Esophagus squamous epithelium (tissue), 5 donors: ENCODE measurements at regions not wholly inside any gene's neighbourhood (a gene's known extent, or its start where the extent isn't known, plus 50 kb on each side); places are given as distances from the start of the nearest gene placed in this dataset.

ENCODE experiments used
- DNase-seq: peaks from one replicate; lab custom pipeline; 2025; lab: John Stamatoyannopoulos, UW
- H3K27ac ChIP-seq, 4 donors: fragments of 200-600 bp; sonication (generic); one replicate each; pipeline ENCODE4 v1.5.1; 2016 to 2019; ENCODE audit warnings: mild to moderate bottlenecking in 1 of 4
- H3K27me3 ChIP-seq, 4 donors: fragments of 200-600 bp; sonication (generic); 1 replicate in 3 of 4; 2 replicates in 1 of 4; pipeline versions ENCODE4 v1.5.1 to v1.6.0; 2017 to 2021; ENCODE audit warnings: antibody characterized with exemption in 1 of 4
- H3K36me3 ChIP-seq, 3 donors: fragments of 200-600 bp; sonication (generic); one replicate each; pipeline ENCODE4 v1.5.1; 2016 to 2019
- H3K4me1 ChIP-seq, 3 donors: fragments of 200-600 bp; sonication (generic); one replicate each; pipeline ENCODE4 v1.5.1; 2017 to 2019
- H3K4me3 ChIP-seq, 4 donors: fragments of 200-600 bp; sonication (generic); 1 replicate in 3 of 4; 2 replicates in 1 of 4; pipeline ENCODE4 v1.5.1; 2016 to 2019; ENCODE audit warnings: mild to moderate bottlenecking in 2 of 4, moderate library complexity in 1 of 4
- H3K9me3 ChIP-seq, 3 donors: fragments of 200-600 bp; sonication (generic); one replicate each; pipeline ENCODE4 v1.5.1; 2016 to 2019
- POLR2A ChIP-seq, 4 donors: fragments of 450-650 bp; IDR thresholded peaks; one replicate each; pipeline ENCODE4 v1.6.1; 2017; ENCODE audit warnings: antibody characterized with exemption in 4 of 4, mild to moderate bottlenecking in 4 of 4, moderate library complexity in 3 of 4
- WGBS, 2 donors: methylation state at CpG; one replicate each; pipeline ENCODE4 v1.1.5; 2018; 5-methylcytosine and 5-hydroxymethylcytosine counted together
- intact Hi-C: fragments of 100-400 bp; cut with DNase I; formaldehyde crosslinking; loops from one replicate; pipeline ENCODE4 v1.15.0; 2022
- TF ChIP-seq, protein P1 (sequence below), 6 experiments: fragments of 450-650 bp in 4 of 6; fragments of 200-600 bp in 2 of 6; sonication (generic) in 2 of 6; IDR thresholded peaks; one replicate each; pipeline ENCODE4 v1.5.1; 2016 to 2019; ENCODE audit warnings: antibody characterized with exemption in 6 of 6, mild to moderate bottlenecking in 4 of 6, moderate library complexity in 4 of 6
- donor health status: DM: yes; HTN: yes; CAD: no.

DNA sequence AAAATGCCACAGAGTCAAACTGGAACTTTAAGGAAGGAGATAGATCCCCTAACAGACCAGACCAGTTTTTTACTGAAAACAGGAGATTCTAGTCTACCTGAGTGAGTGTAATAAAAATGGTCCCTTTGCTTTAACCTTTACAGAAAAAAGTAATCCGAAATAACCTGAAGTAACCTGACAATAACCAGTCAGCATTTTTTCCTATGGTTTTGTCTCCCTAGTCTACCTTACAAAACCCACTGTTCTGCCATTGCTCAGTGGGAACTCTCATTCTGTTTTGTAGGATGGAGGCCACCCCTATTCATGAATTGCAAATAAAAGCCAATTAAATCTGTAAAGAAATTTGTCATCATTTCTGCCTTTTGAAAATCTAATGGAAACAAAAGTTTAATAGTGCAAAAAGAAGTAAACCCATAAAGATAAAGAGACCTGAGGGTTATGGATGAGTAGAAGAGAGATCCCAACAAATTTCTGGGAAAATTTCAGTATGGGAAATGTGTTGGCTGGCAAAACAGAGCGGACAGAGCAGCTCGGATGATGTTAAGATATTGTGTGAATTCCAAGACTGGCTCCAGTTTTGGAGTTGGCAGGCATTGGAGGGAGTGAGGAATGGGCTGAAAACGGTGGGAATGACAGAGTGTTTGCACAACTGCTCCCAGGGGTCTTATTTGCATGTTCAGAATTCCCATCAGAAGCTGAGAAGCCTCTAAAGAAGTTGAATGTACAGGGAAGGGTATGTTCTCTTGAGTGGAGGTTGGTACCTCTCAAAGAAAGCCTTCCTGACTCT, 104.7 kb upstream of the RALGAPA2 start:
- H3K36me3 ChIP-seq: no peaks in the 10 kb centered on the region
- no peak overlapping the region for H3K4me3 ChIP-seq
- WGBS, 2 donors: 56 to 65% methylated on average over 4 of the region's 4 CpGs
- no peaks in the 10 kb centered on the region for H3K9me3 ChIP-seq
- intact Hi-C loops: no loop called here
- TF ChIP-seq, protein P1, sequence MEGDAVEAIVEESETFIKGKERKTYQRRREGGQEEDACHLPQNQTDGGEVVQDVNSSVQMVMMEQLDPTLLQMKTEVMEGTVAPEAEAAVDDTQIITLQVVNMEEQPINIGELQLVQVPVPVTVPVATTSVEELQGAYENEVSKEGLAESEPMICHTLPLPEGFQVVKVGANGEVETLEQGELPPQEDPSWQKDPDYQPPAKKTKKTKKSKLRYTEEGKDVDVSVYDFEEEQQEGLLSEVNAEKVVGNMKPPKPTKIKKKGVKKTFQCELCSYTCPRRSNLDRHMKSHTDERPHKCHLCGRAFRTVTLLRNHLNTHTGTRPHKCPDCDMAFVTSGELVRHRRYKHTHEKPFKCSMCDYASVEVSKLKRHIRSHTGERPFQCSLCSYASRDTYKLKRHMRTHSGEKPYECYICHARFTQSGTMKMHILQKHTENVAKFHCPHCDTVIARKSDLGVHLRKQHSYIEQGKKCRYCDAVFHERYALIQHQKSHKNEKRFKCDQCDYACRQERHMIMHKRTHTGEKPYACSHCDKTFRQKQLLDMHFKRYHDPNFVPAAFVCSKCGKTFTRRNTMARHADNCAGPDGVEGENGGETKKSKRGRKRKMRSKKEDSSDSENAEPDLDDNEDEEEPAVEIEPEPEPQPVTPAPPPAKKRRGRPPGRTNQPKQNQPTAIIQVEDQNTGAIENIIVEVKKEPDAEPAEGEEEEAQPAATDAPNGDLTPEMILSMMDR (IDR thresholded peaks at IDR 0.05): no peak
- TF ChIP-seq POLR2A (IDR thresholded peaks at IDR 0.05): no peak
- no peak for DNase-seq
- peaks cover 0 to 28% (median 0%) of the 10 kb centered on the region in 4 donors for H3K27me3 ChIP-seq
- H3K4me1 ChIP-seq: no peaks in the 10 kb centered on the region
- no peak overlapping the region for H3K27ac ChIP-seq

DNA sequence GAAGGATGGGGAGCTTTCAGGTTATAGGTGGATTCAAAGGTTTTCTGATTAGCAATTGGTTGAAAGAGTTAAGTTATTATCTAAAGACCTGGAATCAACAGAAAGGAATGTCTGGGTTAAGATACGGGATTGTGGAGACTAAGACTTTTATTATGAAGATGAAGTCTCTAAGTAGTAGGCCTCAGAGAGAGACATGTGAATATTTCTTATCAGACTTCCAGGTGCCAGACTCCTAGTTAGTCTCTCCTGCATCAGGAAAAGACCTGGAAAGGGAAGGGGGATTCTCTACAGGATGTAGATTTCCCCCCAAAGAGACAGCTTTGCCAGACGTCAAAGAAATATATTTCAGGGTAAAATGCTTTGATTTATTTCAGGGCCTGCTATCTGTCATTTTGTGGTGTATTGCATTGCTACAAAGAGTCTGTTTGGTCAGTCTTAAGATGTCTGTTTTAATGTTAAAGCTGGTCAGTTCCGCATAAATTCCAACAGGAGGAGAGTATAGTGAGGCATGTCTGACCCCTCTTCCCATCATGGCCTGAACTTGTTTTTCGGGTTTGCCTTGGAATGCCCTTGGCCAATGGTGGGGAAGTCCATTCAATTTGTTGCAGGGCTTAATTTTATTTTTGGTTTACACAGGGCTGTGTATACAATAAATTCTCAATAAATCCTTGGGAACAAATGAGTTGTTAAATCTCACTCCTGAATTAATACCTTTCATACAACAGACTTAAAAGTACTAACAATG, 103.4 kb upstream of the RALGAPA2 start:
- Histone ChIP-seq H3K36me3 (no peaks in the 10 kb centered on the region), H3K4me3 (no peak overlapping the region), H3K27me3 (peaks cover 0 to 17% (median 0%) of the 10 kb centered on the region in 4 donors), H3K4me1 (no peaks in the 10 kb centered on the region), H3K27ac (no peak overlapping the region), H3K9me3 (no peaks in the 10 kb centered on the region)
- 66 to 79% methylated on average over 4 of the region's 4 CpGs for WGBS, 2 donors
- TF ChIP-seq, protein P1 (IDR thresholded peaks at IDR 0.05): no peak
- no peak for TF ChIP-seq POLR2A (IDR thresholded peaks at IDR 0.05)
- DNase-seq: no peak
- intact Hi-C loops: no loop called here

DNA sequence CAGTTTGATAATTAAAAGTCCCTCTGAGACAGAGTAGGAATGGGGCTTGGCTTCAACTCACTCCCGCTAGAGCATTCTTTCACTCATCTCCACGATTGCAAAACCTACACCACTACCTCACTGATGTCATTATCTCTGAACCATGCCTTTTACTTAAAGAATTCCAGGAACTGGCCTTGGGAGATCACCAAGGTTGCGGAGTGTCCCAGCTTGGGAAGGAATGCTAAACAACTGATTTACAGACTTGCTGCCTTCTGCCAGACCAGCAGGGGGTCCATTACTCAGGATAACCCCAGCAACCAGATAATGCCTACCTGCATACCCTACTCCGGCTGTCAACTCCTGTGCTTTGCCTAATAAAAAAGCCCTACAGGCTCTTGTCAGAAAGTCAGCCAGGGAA, 102.2 kb upstream of the RALGAPA2 start:
- H3K4me3 ChIP-seq: no peak overlapping the region
- H3K27me3 ChIP-seq: peaks cover 0 to 16% (median 0%) of the 10 kb centered on the region in 4 donors
- no peaks in the 10 kb centered on the region for H3K9me3 ChIP-seq
- WGBS, 2 donors: 71 to 76% methylated on average over 4 of the region's 4 CpGs
- H3K4me1 ChIP-seq: no peaks in the 10 kb centered on the region
- no peak overlapping the region for H3K27ac ChIP-seq
- no peaks in the 10 kb centered on the region for H3K36me3 ChIP-seq
- intact Hi-C loops: no loop called here
- TF ChIP-seq POLR2A (IDR thresholded peaks at IDR 0.05): no peak
- TF ChIP-seq, protein P1 (IDR thresholded peaks at IDR 0.05): no peak
- no peak for DNase-seq

DNA sequence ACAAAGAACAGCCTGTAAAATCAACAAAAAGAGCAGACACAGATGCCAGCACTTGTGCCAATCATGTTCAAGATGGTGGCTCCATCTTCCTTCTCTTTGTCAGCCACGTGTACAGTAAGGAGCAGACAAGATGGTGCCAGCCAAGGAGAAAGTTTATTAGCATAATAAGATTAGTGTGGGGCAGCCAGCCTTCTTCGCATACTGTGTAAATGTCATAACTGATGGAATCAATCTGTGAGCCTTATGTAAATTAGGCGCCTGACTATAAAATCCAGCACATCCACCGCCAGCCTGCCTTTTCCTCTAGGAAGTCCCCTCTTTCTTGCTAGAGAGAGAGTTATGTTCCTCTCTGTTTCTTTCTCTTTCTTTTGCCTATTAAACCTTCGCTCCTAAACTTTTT, 99.7 kb upstream of the RALGAPA2 start:
- Histone ChIP-seq H3K9me3 (no peaks in the 10 kb centered on the region), H3K36me3 (no peaks in the 10 kb centered on the region), H3K27ac (no peak overlapping the region), H3K4me1 (no peaks in the 10 kb centered on the region), H3K27me3 (peaks cover 0 to 23% (median 0%) of the 10 kb centered on the region in 4 donors), H3K4me3 (no peak overlapping the region)
- intact Hi-C loops: no loop called here
- TF ChIP-seq, protein P1 (IDR thresholded peaks at IDR 0.05): no peak
- TF ChIP-seq POLR2A (IDR thresholded peaks at IDR 0.05): no peak
- WGBS, 2 donors: 62 to 72% methylated on average over 5 of the region's 5 CpGs
- no peak for DNase-seq

DNA sequence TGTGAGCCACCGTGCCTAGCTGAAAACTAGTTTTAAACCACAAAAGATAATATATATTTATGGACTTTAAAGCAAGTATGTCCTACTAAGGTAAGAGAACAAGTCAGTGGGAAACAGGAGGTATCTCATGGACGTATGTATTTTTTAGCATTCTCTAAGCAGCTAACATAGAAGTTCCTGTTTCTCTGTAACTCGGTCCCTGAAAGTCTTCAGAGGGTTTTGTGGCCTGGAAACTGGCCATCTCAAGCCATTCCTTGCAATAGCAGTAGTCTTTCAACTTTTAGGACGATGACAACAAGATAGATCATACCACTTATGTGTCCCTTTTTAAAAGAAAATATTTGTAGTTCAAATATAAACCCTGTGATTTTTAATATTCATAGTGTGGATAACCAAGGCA, 95.6 kb upstream of the RALGAPA2 start:
- intact Hi-C loops: no loop called here
- no peak overlapping the region for H3K4me3 ChIP-seq
- H3K9me3 ChIP-seq: no peaks in the 10 kb centered on the region
- 49 to 52% methylated on average over 4 of the region's 4 CpGs for WGBS, 2 donors
- H3K36me3 ChIP-seq: no peaks in the 10 kb centered on the region
- no peak for DNase-seq
- no peak overlapping the region for H3K27ac ChIP-seq
- no peak for TF ChIP-seq POLR2A (IDR thresholded peaks at IDR 0.05)
- TF ChIP-seq, protein P1 (IDR thresholded peaks at IDR 0.05): no peak
- peaks cover 0 to 12% (median 0%) of the 10 kb centered on the region in 4 donors for H3K27me3 ChIP-seq
- H3K4me1 ChIP-seq: no peaks in the 10 kb centered on the region
